Endothelial cell of umbilical vein (primary cell): ENCODE measurements at regions not wholly inside any gene's neighbourhood (a gene's known extent, or its start where the extent isn't known, plus 50 kb on each side); places are given as distances from the start of the nearest gene placed in this dataset.
"Not testable (repeated sequence)": the region's sequence is repeated elsewhere in the genome, so short reads cannot be mapped to it uniquely, and the experiment has no call there.

Experiments used
- BruUV-seq: library from RNA; stranded (reverse); fragments of 400-500 nt; replicated peaks from 2 replicates; lab custom pipeline; 2021; lab: Mats Ljungman, UMichigan
- CTCF ChIA-PET: fragments of 300-600, 350-600 bp; sonication (Branson Sonifier 250); formaldehyde crosslinking; loops from one replicate; lab custom pipeline; 2021; ENCODE audit warnings: antibody characterized with exemption, inconsistent platforms; lab: Charles Lee
- POLR2A ChIA-PET: fragments of 300-600, 350-600 bp; sonication (Branson Sonifier 250); formaldehyde crosslinking; loops from one replicate; lab custom pipeline; 2021; ENCODE audit warnings: antibody characterized with exemption, inconsistent platforms; lab: Charles Lee
- DNase-seq: peaks from one replicate; pipeline ENCODE4 v3.0.0-alpha.2; 2011; ENCODE audit warnings: low read depth, low spot score
- FAIRE-seq: peaks from 2 replicates; lab custom pipeline; 2011; peaks lifted over from hg19 to GRCh38; lab: Jason Lieb, UNC
- H2AFZ ChIP-seq: 2 replicates; pipeline ENCODE4 v1.6.0; 2012; ENCODE audit warnings: low read depth, low read length, control low read depth, inconsistent platforms
- H3K27ac ChIP-seq: 2 replicates; pipeline ENCODE4 v1.5.1; 2011; ENCODE audit warnings: low read depth, mild to moderate bottlenecking, control low read depth, low read length, moderate library complexity; ENCODE audit not compliant: insufficient read depth
- H3K27me3 ChIP-seq, 2 experiments: 2 replicates each; pipeline versions ENCODE4 v1.6.0 to v1.6.1; 2011; ENCODE audit warnings: low read length in 2 of 2, mixed read lengths in 1 of 2; ENCODE audit not compliant: control insufficient read depth in 2 of 2, insufficient read depth in 2 of 2
- H3K36me3 ChIP-seq, 2 experiments: 2 replicates in 1 of 2; 3 replicates in 1 of 2; pipeline ENCODE4 v1.5.1; 2011; ENCODE audit warnings: low read length in 2 of 2, mild to moderate bottlenecking in 1 of 2, moderate library complexity in 1 of 2; ENCODE audit not compliant: control insufficient read depth in 2 of 2, insufficient read depth in 2 of 2; ENCODE audit errors: extremely low read depth in 1 of 2
- H3K4me1 ChIP-seq: 3 replicates; pipeline ENCODE4 v1.5.1; 2011; ENCODE audit warnings: mild to moderate bottlenecking, low read length; ENCODE audit not compliant: control insufficient read depth, insufficient read depth; ENCODE audit errors: extremely low read depth
- H3K4me2 ChIP-seq: 2 replicates; pipeline ENCODE4 v1.6.1; 2011; ENCODE audit warnings: low read length, control low read depth, mixed read lengths; ENCODE audit not compliant: insufficient read depth
- H3K4me3 ChIP-seq, 3 experiments: fragments of 200-600 bp in 1 of 3; sonication (generic), shearing (Covaris generic) in 1 of 3; replicated peaks in 1 of 3; 2 replicates each; pipeline ENCODE4 v1.5.1; 2011 to 2016; ENCODE audit warnings: control low read depth in 3 of 3, low read length in 3 of 3, mild to moderate bottlenecking in 2 of 3, inconsistent platforms in 1 of 3, low read depth in 1 of 3, moderate library complexity in 1 of 3; ENCODE audit not compliant: insufficient read depth in 1 of 3
- H3K79me2 ChIP-seq: 2 replicates; pipeline ENCODE4 v1.6.0; 2012; ENCODE audit warnings: low read length, inconsistent platforms; ENCODE audit not compliant: control insufficient read depth, insufficient read depth
- H3K9ac ChIP-seq: replicated peaks from 2 replicates; pipeline ENCODE3; 2011; ENCODE audit warnings: low read length, control low read depth; ENCODE audit not compliant: insufficient read depth; ENCODE audit errors: extremely low read depth
- H3K9me1 ChIP-seq: replicated peaks from 3 replicates; pipeline ENCODE4 v1.6.0; 2011; ENCODE audit warnings: mild to moderate bottlenecking, low read length; ENCODE audit not compliant: control insufficient read depth, insufficient read depth; ENCODE audit errors: extremely low read depth
- H3K9me3 ChIP-seq: replicated peaks from 2 replicates; pipeline ENCODE4 v1.5.1; 2012; ENCODE audit warnings: low read length, inconsistent platforms; ENCODE audit not compliant: control insufficient read depth, insufficient read depth
- H4K20me1 ChIP-seq: replicated peaks from 2 replicates; pipeline ENCODE3; 2011; ENCODE audit warnings: mild to moderate bottlenecking, low read length; ENCODE audit not compliant: control insufficient read depth, insufficient read depth; ENCODE audit errors: extremely low read depth
- CTCF ChIP-seq, 2 donors: IDR thresholded peaks; 1 replicate in 1 of 2; 2 replicates in 1 of 2; pipeline ENCODE4 v1.5.1; 2011; ENCODE audit warnings: low read length in 2 of 2, mild to moderate bottlenecking in 2 of 2, moderate library complexity in 2 of 2, control low read depth in 1 of 2, inconsistent platforms in 1 of 2, low read depth in 1 of 2; ENCODE audit not compliant: insufficient read depth in 1 of 2; ENCODE audit errors: extremely low read depth in 1 of 2
- FOS ChIP-seq: IDR thresholded peaks from 2 replicates; pipeline ENCODE4 v1.6.1; 2011; ENCODE audit warnings: mild to moderate bottlenecking, low read length, moderate library complexity, borderline replicate concordance; ENCODE audit not compliant: insufficient read depth
- GATA2 ChIP-seq: IDR thresholded peaks from 2 replicates; pipeline ENCODE4 v1.7.0; 2011; ENCODE audit warnings: low read depth, mild to moderate bottlenecking, moderate library complexity, mixed read lengths, low read length; ENCODE audit not compliant: insufficient read length, insufficient read depth
- POLR2AphosphoS5 ChIP-seq: IDR thresholded peaks from 2 replicates; pipeline ENCODE4 v1.6.1; 2012; ENCODE audit warnings: low read depth, mild to moderate bottlenecking, control low read depth, low read length, moderate library complexity; ENCODE audit not compliant: insufficient read depth
- dilution Hi-C: fragments of 300-500 bp; cut with MboI; formaldehyde crosslinking; loops from one replicate; pipeline ENCODE4 v1.15.0; 2019; ENCODE audit warnings: low sequenced_read_pairs; ENCODE audit not compliant: extremely low pct_ligation_motif_present
- intact Hi-C: fragments of 100-400 bp; cut with micrococcal nuclease; formaldehyde crosslinking; loops from one replicate; pipeline ENCODE4 v1.10.0; 2022

GRCh38 chr4:114041117-114041475 lies 61.6 kb upstream of the ARSJ start:
- POLR2A ChIA-PET, result no interaction called here
- intact Hi-C loops (no loop called here), dilution Hi-C loops (no loop called here)
- FAIRE-seq, result no peak
- H3K79me2 ChIP-seq, result no peaks in the 10 kb centered on the region
- no peaks in the 10 kb centered on the region for H3K27me3 ChIP-seq
- no peak for TF ChIP-seq FOS
- H3K9me3 ChIP-seq, result no peaks in the 10 kb centered on the region
- CTCF ChIA-PET, result no interaction called here
- no peak for DNase-seq
- H3K9ac ChIP-seq, result no peak overlapping the region
- no peak overlapping the region for H3K4me3 ChIP-seq
- H2AFZ ChIP-seq, result no peak overlapping the region
- no peak overlapping the region for H3K27ac ChIP-seq
- H3K36me3 ChIP-seq, result no peaks in the 10 kb centered on the region
- H3K9me1 ChIP-seq, result no peaks in the 10 kb centered on the region
- H3K4me2 ChIP-seq, result no peak overlapping the region
- H4K20me1 ChIP-seq, result no peaks in the 10 kb centered on the region
- BruUV-seq, result no TSS peak
- H3K4me1 ChIP-seq, result peaks cover 10% of the 10 kb centered on the region

GRCh38 chr4:114043116-114043515 lies 63.7 kb upstream of the ARSJ start:
- no peak overlapping the region for H3K4me2 ChIP-seq
- dilution Hi-C loops, result no loop called here
- H3K4me3 ChIP-seq, result no peak overlapping the region
- intact Hi-C loops, result loop anchor here (1.0 to 2.0 kb wide), 2 partner anchors 14 to 28 kb away; no protein-coding TSS in a partner anchor
- peaks cover 10% of the 10 kb centered on the region for H3K4me1 ChIP-seq
- no peaks in the 10 kb centered on the region for H3K79me2 ChIP-seq
- H3K9me1 ChIP-seq, result no peaks in the 10 kb centered on the region
- no peaks in the 10 kb centered on the region for H3K36me3 ChIP-seq
- peak; percentile 90 for DNase-seq
- TF ChIP-seq FOS, result peak; percentile 50
- TF ChIP-seq POLR2AphosphoS5, result peak; percentile 37
- TF ChIP-seq GATA2, result peak; percentile 86
- TF ChIP-seq CTCF (IDR thresholded peaks at IDR 0.05; ENCODE audit: extremely low read depth in 1 of 2, insufficient read depth in 1 of 2, low read depth in 1 of 2, low read length in 2 of 2), result no peak
- no peak overlapping the region for H3K9ac ChIP-seq
- no TSS peak for BruUV-seq
- H3K9me3 ChIP-seq, result no peaks in the 10 kb centered on the region
- H4K20me1 ChIP-seq, result no peaks in the 10 kb centered on the region
- H3K27me3 ChIP-seq, result no peaks in the 10 kb centered on the region
- FAIRE-seq, result no peak
- H2AFZ ChIP-seq, result no peak overlapping the region
- ChIA-PET POLR2A (no interaction called here), CTCF (no interaction called here)
- H3K27ac ChIP-seq, result no peak overlapping the region

GRCh38 chr4:114044351-114044750 lies 64.9 kb upstream of the ARSJ start:
- H3K9me1 ChIP-seq, H3K27ac ChIP-seq, H3K4me3 ChIP-seq, DNase-seq, intact Hi-C loops, H4K20me1 ChIP-seq, H3K9me3 ChIP-seq, CTCF ChIA-PET, H3K4me2 ChIP-seq, H3K27me3 ChIP-seq, FAIRE-seq, H3K79me2 ChIP-seq, POLR2A ChIA-PET, H2AFZ ChIP-seq, H3K9ac ChIP-seq, dilution Hi-C loops, BruUV-seq, H3K36me3 ChIP-seq: not testable (repeated sequence)
- H3K4me1 ChIP-seq, result peaks cover 10% of the 10 kb centered on the region
